Activated CD4-positive, alpha-beta memory T cell treated with anti-CD3 and anti-CD28 coated beads, Interleukin-2, amount 10 ng/mL, durations not matched to agents 7 days and 5 days (primary cell): ENCODE measurements at regions not wholly inside any gene's neighbourhood (a gene's known extent, or its start where the extent isn't known, plus 50 kb on each side); places are given as distances from the start of the nearest gene placed in this dataset.
"Not testable (repeated sequence)": the region's sequence is repeated elsewhere in the genome, so short reads cannot be mapped to it uniquely, and the experiment has no call there.

Source experiments
- CTCF ChIA-PET: fragments of 350-600 bp; sonication (Branson Sonifier 250); formaldehyde crosslinking; loops from one replicate; lab custom pipeline; 2021; ENCODE audit warnings: antibody characterized with exemption, inconsistent platforms; lab: Charles Lee
- POLR2A ChIA-PET: fragments of 350-600 bp; sonication (Branson Sonifier 250); formaldehyde crosslinking; loops from one replicate; lab custom pipeline; 2021; ENCODE audit warnings: antibody characterized with exemption; lab: Charles Lee
- DNase-seq: peaks from one replicate; pipeline ENCODE4 v3.0.0-alpha.2; 2020
- H3K27ac Mint-ChIP-seq: one replicate; pipeline ENCODE4 v1.8.0; 2021; ENCODE audit warnings: mild to moderate bottlenecking, mixed read lengths
- H3K27me3 Mint-ChIP-seq: one replicate; pipeline ENCODE4 v1.8.0; 2021; ENCODE audit warnings: mixed read lengths
- H3K36me3 Mint-ChIP-seq: one replicate; pipeline ENCODE4 v1.8.0; 2021; ENCODE audit warnings: low read depth, mixed read lengths
- H3K4me1 Mint-ChIP-seq: one replicate; pipeline ENCODE4 v1.8.0; 2021; ENCODE audit warnings: mixed read lengths
- H3K4me3 Mint-ChIP-seq: one replicate; pipeline ENCODE4 v1.8.0; 2021; ENCODE audit warnings: mild to moderate bottlenecking, mixed read lengths
- H3K9me3 Mint-ChIP-seq: one replicate; pipeline ENCODE4 v1.8.0; 2021; ENCODE audit warnings: mixed read lengths

DNA sequence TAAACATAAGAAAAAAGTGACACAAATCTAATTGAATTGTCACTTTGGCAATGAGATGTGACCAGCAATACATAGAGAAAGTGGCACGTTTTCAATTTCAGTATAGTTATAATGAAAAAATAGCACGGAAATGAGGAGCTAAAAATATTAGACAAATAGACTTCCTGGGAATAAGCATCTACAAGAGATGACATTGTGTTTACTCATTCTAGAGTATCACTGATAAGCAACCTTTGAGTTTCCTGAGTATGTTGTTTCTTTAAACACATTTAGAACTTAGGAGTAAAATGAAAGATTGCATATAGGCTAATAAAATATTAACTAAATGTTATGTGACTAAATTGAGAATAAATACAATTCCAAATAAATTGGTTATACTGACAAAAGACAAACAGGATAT lies 207.1 kb upstream of the SLITRK6 start:
- Mint-ChIP-seq H3K4me1 (no peaks in the 10 kb centered on the region), H3K9me3 (peaks cover 2% of the 10 kb centered on the region), H3K27ac (no peak overlapping the region), H3K36me3 (no peaks in the 10 kb centered on the region), H3K27me3 (no peaks in the 10 kb centered on the region), H3K4me3 (no peak overlapping the region)
- ChIA-PET CTCF (no interaction called here), POLR2A (no interaction called here)
- DNase-seq: no peak

DNA sequence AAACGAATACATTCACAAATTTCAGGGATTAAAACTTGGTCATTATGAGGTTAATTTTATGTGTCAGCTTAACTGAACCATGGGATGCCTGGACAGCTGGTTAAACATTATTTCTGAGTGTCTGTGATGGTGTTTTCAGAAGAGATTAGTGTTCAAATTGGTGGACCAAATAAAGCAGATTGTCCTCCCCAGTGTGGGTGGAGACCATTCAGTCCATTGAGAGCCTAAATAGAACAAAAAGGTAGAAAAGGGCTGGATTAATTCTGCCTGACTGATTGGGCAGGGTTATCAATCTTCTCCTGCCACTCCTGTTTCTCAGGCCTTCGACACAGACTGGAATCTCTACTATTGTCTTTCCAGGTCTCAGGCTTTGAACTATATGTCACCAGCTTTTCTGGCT lies 203.8 kb upstream of the SLITRK6 start:
- POLR2A ChIA-PET: no interaction called here
- no peaks in the 10 kb centered on the region for H3K27me3 Mint-ChIP-seq
- CTCF ChIA-PET: no interaction called here
- no peak overlapping the region for H3K4me3 Mint-ChIP-seq
- no peak overlapping the region for H3K27ac Mint-ChIP-seq
- DNase-seq: no peak
- H3K4me1 Mint-ChIP-seq: no peaks in the 10 kb centered on the region
- H3K36me3 Mint-ChIP-seq: no peaks in the 10 kb centered on the region
- peaks cover 2% of the 10 kb centered on the region for H3K9me3 Mint-ChIP-seq

DNA sequence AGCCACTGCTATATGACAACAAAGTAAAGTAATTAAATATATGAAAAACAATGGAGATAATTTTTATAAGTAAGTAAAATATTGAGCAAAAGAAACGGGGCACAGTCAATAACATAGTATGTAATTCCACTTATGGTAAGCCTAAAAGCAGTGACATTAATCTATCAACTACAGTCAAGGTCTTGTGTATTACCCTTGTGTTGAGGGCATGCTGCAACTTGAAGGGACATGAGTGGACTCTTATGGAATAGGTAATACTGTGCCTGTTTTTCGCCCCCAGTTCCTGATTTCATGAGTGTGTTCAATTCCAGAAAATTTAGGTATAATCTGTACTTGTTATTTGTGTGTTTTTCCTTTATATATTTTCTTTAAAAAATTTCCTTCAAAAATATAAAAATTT lies 201.3 kb upstream of the SLITRK6 start:
- Mint-ChIP-seq H3K4me3 (no peak overlapping the region), H3K27ac (no peak overlapping the region), H3K9me3 (peaks cover 2% of the 10 kb centered on the region), H3K36me3 (no peaks in the 10 kb centered on the region), H3K27me3 (no peaks in the 10 kb centered on the region), H3K4me1 (no peaks in the 10 kb centered on the region)
- CTCF ChIA-PET: no interaction called here
- DNase-seq: no peak
- POLR2A ChIA-PET: no interaction called here

DNA sequence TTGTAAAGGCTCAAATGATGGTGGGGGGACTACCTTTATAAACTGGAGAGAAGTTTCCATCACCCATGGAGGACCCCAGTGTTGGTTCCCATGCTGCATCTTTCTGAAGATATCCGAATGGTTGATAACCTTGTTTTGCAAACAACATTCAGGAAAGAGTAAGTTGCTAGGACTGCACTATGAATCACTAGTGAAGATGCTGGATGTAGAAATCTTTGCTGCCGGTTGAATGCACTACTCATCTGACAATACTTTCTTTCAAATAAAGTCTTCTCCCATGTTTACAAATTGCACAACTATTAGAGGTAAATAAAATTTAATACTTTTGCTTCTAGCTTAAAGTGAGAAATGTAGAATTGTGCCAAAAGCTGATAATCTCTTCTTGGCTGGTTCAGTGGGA lies 198.4 kb upstream of the SLITRK6 start:
- H3K27ac Mint-ChIP-seq: no peak overlapping the region
- H3K27me3 Mint-ChIP-seq: no peaks in the 10 kb centered on the region
- CTCF ChIA-PET: no interaction called here

DNA sequence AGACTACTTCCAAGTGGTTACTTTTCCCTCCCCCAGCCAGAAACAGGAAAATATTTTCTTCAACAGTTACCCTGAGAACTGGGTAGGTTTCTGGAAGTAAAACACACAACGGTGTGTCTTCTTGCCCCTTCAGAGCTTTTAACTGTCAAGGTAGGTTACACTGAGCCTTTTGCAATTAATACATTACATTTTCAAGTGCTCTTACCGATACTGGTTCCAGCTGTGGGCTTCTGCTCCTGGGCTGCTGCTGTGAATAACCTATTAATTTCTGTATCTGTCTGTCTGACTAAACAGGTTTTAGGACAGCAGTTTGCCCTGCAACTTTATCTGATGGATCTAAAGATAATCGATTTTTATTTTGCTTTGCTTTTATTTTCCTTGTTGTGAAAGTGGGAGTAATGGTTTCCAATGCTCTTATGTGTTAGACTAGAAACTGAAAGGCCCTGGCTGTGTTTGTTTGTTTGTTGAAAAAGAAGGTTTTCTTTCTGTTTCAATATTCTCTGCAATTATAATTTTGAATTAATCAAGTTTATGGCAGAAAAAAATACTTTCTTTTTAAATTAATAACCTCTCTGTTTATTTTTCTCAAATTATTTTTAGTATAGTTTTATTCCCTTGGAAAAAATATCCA lies 196.7 kb upstream of the SLITRK6 start:
- ChIA-PET CTCF (no interaction called here), POLR2A (no interaction called here)
- Mint-ChIP-seq H3K4me1 (no peaks in the 10 kb centered on the region), H3K4me3 (no peak overlapping the region), H3K27ac (no peak overlapping the region), H3K9me3 (no peaks in the 10 kb centered on the region), H3K27me3 (no peaks in the 10 kb centered on the region), H3K36me3 (no peaks in the 10 kb centered on the region)
- no peak for DNase-seq

More for the DNA sequence above, 198.4 kb upstream of the SLITRK6 start:
- Mint-ChIP-seq H3K4me3 (no peak overlapping the region), H3K36me3 (no peaks in the 10 kb centered on the region), H3K4me1 (no peaks in the 10 kb centered on the region), H3K9me3 (no peaks in the 10 kb centered on the region)
- no peak for DNase-seq
- POLR2A ChIA-PET: no interaction called here

DNA sequence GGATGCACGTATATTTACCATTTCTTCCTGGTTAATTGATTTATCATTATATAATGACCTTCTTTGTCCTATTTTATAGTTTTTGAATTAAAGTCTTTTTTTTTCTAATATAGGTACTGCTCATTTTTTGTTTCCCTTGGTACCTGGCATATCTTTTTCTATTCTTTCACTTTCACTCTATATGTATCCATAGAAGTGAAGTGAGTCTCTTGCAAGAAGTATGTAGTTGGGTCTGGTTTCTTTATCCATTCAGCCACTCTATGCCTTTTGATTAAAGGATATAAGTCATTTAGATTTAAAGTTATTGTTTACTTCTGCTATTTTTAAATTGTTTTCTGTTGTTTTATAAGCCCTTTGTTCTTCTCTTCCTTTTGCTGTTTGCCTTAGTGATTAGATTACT lies 194.3 kb upstream of the SLITRK6 start:
- Mint-ChIP-seq H3K4me1 (no peaks in the 10 kb centered on the region), H3K27me3 (no peaks in the 10 kb centered on the region), H3K9me3 (no peaks in the 10 kb centered on the region), H3K4me3 (no peak overlapping the region), H3K27ac (no peak overlapping the region), H3K36me3 (no peaks in the 10 kb centered on the region)
- DNase-seq: no peak
- ChIA-PET POLR2A (no interaction called here), CTCF (no interaction called here)

DNA sequence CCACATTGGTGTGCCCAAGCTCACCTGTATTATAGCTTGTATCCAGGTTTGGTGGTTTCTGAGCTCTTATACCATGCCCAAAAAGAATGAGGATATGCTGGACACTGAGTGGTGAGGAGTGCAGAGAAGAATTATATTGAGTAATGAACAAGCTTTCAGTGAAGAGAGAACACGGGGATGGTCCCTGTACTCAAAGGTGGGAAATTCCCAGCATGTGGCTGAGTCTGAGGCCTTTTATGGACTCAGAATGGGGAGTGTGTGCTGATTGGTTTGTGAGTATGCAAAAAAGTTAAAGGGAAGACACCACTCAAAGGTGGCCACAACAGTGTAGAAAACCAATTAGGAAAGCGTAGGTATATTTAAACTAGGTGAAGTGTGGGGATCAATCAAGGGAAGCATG lies 191.2 kb upstream of the SLITRK6 start:
- no peaks in the 10 kb centered on the region for H3K36me3 Mint-ChIP-seq
- ChIA-PET POLR2A (no interaction called here), CTCF (no interaction called here)
- H3K4me1 Mint-ChIP-seq: no peaks in the 10 kb centered on the region
- no peaks in the 10 kb centered on the region for H3K9me3 Mint-ChIP-seq
- H3K27ac Mint-ChIP-seq: no peak overlapping the region
- DNase-seq: no peak
- no peak overlapping the region for H3K4me3 Mint-ChIP-seq
- no peaks in the 10 kb centered on the region for H3K27me3 Mint-ChIP-seq

DNA sequence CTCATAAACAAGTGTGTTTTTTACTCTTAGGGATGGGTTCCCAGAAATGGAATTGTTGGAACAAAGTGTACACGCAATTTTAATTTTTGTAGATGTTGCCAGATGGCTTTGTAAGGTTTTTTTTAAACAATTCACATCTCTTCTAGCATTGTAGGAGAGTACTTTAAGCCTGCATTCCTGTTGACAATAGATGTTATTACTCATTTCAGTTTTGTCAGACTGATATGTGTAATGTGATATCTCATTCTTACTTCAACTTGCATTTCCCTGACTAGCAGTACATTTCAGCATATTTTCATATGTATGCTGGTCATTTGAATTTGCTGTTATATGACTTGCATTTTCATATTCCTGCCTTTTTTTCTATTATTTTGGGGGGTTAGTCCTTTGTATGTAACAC lies 186.6 kb upstream of the SLITRK6 start:
- H3K4me3 Mint-ChIP-seq: no peak overlapping the region
- H3K36me3 Mint-ChIP-seq: no peaks in the 10 kb centered on the region
- no peaks in the 10 kb centered on the region for H3K4me1 Mint-ChIP-seq
- CTCF ChIA-PET: no interaction called here
- H3K27me3 Mint-ChIP-seq: no peaks in the 10 kb centered on the region
- H3K9me3 Mint-ChIP-seq: peaks cover 2% of the 10 kb centered on the region
- POLR2A ChIA-PET: no interaction called here
- H3K27ac Mint-ChIP-seq: no peak overlapping the region
- DNase-seq: no peak

DNA sequence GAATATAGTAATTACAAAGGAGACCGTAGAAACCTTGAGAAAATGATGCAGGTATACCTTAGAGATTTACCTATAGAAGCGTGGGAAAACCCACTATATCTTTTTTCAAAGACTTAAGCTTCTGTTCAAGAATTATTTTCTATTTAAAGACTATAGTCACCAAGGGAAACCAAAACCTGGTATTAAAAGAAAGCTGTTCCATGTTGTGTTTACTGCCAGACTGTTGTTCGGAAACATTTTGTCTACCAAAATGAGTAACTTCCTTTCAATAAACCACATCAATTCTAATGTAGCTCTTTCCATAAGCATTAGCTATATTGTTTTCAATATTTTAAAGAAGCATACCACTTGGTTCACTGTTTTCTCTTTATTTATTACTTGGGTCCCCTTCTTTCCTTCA lies 182.9 kb upstream of the SLITRK6 start:
- ChIA-PET POLR2A (no interaction called here), CTCF (no interaction called here)
- no peaks in the 10 kb centered on the region for H3K27me3 Mint-ChIP-seq
- H3K4me1 Mint-ChIP-seq: no peaks in the 10 kb centered on the region
- H3K36me3 Mint-ChIP-seq: no peaks in the 10 kb centered on the region
- H3K4me3 Mint-ChIP-seq: no peak overlapping the region
- no peak overlapping the region for H3K27ac Mint-ChIP-seq
- DNase-seq: no peak
- peaks cover 6% of the 10 kb centered on the region for H3K9me3 Mint-ChIP-seq

DNA sequence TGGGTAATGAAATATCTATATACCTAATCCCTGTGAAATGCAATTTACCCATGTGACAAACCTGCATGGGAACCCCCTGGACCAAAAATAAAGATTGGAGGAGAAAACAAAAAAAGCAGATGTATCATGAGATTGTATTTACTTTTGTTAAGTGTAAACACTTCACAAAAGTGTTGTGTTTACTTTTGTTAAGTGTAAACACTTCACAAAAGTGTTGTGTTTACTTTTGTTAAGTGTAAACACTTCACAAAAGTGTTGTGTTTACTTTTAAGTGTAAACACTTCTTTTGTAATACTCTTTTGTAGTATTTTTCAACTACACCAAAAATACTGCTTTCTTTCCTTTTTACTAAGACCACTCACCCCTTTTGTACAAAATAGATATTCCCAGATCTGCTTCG lies 181.2 kb upstream of the SLITRK6 start:
- H3K9me3 Mint-ChIP-seq, H3K4me3 Mint-ChIP-seq, H3K36me3 Mint-ChIP-seq, H3K27ac Mint-ChIP-seq, CTCF ChIA-PET, DNase-seq, H3K27me3 Mint-ChIP-seq, POLR2A ChIA-PET, H3K4me1 Mint-ChIP-seq: not testable (repeated sequence)

DNA sequence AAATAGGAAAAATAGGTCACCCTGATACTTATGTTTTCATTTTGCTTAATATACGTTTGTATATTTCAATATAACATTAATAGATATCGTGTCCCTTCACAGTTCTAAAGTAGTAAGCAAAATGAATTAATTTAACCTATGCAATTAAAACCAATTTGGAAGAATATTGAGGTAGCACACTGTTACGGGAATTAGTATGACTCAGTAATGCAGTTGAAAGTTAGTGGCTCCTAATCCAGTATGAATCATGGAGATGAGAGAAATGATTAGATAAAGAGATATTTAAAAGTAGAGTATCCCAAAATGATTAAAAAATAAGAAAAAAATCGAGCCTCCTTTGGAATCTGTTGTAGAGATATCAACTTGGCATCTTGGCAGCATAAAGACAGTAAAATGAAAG lies 177.0 kb upstream of the SLITRK6 start:
- Mint-ChIP-seq H3K36me3 (no peaks in the 10 kb centered on the region), H3K27ac (no peak overlapping the region), H3K9me3 (peaks cover 10% of the 10 kb centered on the region), H3K4me1 (no peaks in the 10 kb centered on the region), H3K27me3 (no peaks in the 10 kb centered on the region), H3K4me3 (no peak overlapping the region)
- CTCF ChIA-PET: no interaction called here
- no peak for DNase-seq
- POLR2A ChIA-PET: no interaction called here

DNA sequence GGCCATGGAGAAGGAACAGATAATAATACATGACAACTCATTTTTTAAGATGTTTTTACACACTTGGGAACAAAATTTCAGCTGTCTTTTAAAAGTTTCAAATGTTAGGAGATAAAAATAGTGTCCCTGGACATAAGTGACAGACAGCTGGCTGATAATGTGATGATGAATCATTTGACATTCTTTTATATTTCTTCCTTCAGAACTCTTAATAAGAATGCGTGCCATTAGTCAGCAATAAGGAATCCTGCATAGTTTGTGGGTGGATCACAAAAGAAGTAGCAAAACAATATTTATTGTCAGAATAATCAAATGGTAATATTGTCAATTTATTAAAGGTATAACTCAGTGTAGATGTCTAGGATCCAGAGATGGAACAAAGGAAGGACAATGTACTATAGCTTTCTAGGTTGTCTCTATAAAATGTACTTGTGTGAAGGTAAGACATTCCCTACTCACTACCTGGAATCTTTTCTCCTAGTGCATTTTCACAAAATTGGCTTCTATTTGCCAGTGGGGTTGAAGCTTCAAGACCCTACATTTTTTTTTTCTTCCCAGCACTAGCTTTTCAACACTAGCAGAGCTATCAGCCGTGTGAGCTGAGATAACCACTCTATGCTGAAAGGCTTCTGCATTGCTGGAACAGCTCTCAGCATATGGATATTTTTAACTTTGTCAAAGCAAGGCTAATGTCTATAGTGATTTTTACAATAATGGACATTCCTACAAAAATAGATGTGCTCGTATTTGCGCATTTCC lies 175.6 kb upstream of the SLITRK6 start:
- DNase-seq: no peak
- Mint-ChIP-seq H3K36me3 (no peaks in the 10 kb centered on the region), H3K27me3 (no peaks in the 10 kb centered on the region), H3K9me3 (peaks cover 6% of the 10 kb centered on the region), H3K4me3 (no peak overlapping the region), H3K4me1 (no peaks in the 10 kb centered on the region), H3K27ac (no peak overlapping the region)
- ChIA-PET POLR2A (no interaction called here), CTCF (no interaction called here)

DNA sequence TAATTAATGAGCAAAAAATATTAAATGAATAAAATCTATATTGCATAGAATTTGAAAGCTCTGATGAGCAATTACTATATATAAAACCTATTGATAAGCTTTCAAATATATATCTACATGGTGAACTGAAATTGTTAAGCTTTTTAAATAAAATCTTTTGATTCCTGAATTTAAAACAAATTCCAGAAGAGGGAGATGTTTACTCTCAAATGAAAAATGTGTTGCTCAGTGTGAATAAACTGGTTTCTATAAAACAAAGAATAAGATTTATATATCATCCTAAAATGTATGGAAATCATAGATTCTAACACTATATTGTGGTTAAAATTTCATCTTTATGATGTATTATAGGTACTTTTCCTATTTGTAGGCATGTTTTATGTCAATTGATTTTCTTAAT lies 171.5 kb upstream of the SLITRK6 start:
- Mint-ChIP-seq H3K27ac (no peak overlapping the region), H3K4me3 (no peak overlapping the region), H3K9me3 (peaks cover 8% of the 10 kb centered on the region), H3K36me3 (no peaks in the 10 kb centered on the region), H3K4me1 (no peaks in the 10 kb centered on the region), H3K27me3 (no peaks in the 10 kb centered on the region)
- DNase-seq: no peak
- ChIA-PET CTCF (no interaction called here), POLR2A (no interaction called here)

DNA sequence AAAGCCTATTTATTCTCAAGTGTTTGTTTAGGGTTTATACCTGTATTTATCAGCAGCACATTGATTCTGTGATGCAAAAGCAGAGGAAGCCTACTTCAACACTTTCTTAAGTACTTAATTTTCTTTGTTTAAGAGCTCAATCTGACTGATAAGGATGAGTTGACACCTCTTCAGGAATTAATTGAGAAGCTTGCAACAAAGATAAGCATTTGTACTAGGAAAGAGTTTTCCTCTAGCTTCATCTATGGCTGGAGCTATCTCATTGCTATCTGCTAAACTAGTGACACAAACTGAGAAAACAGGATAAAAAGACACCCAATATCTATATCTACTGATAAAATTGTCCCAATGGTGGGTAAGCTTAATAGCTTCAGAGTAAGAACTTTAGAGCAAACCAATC lies 170.1 kb upstream of the SLITRK6 start:
- H3K36me3 Mint-ChIP-seq: no peaks in the 10 kb centered on the region
- H3K4me1 Mint-ChIP-seq: no peaks in the 10 kb centered on the region
- ChIA-PET CTCF (no interaction called here), POLR2A (no interaction called here)
- DNase-seq: no peak
- H3K27me3 Mint-ChIP-seq: no peaks in the 10 kb centered on the region
- H3K4me3 Mint-ChIP-seq: no peak overlapping the region
- H3K9me3 Mint-ChIP-seq: peaks cover 8% of the 10 kb centered on the region
- H3K27ac Mint-ChIP-seq: no peak overlapping the region
